ENCODE measurements at regions not wholly inside any gene's neighbourhood (a gene's known extent, or its start where the extent isn't known, plus 50 kb on each side); places are given as distances from the start of the nearest gene placed in this dataset.

DNA sequence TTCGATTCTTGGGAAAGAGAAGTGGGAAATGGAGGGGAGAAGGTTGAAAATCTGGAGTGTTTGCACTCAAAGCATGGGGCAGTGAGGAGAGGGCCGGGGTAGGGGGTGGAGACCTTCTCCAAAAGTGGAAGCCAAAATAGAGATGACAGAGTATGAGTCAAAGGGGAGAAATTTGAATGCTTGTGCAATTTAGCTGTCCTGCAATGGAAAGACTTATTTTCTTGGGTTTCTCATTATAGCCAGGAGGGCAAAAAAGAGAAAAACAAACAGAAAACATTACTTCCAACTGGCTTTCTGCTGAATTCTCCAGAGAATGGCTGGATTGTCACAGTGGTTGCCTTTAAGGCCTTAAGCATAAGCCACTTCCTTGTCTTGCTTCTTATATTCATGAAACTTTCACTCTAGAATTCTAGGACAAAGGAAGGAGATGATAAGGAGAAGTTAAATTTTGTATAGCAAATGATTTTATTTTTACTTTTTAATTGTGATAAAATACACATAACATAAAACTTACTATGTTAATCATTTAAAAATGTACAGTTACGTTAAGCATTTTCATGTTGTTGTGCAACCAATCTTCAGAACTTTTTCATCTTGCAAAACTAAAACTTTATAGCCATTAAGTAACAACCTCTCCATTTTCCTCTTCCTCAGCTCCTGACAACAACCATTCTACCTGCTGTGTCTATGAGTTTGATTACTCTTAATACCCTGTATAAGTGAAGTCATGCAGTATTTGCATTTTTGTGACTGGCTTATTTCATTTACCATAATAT lies 100.2 kb downstream of the GPR85 start:
- BruUV-seq (replicated peaks): no TSS peak
- Histone ChIP-seq H3K4me3 (ENCODE audit: low read depth, low read length, poor library complexity, severe bottlenecking) (no peak overlapping the region), H3K9me3 (ENCODE audit: low read depth, low read length, poor library complexity, severe bottlenecking) (no peaks in the 10 kb centered on the region), H3K27me3 (replicated peaks; ENCODE audit: insufficient read depth, low read depth, low read length, poor library complexity) (peaks cover 5% of the 10 kb centered on the region), H3K4me1 (ENCODE audit: insufficient read depth, low read length, poor library complexity, severe bottlenecking) (no peaks in the 10 kb centered on the region), H3K36me3 (ENCODE audit: insufficient read depth, low read length, poor library complexity, severe bottlenecking) (no peaks in the 10 kb centered on the region), H3K27ac (ENCODE audit: low read depth, low read length, poor library complexity, severe bottlenecking) (no peak overlapping the region)
- POLR2A ChIA-PET (ENCODE audit: low non-redundant PET): no interaction called here
- no peak for DNase-seq (ENCODE audit: low spot score)
- CTCF ChIA-PET: no interaction called here
- intact Hi-C loops (cut with micrococcal nuclease; ENCODE audit: unreplicated experiment): no loop called here
- TF ChIP-seq EZH2 (IDR thresholded peaks at IDR 0.05; ENCODE audit: borderline replicate concordance, low read depth, low read length, poor library complexity, severe bottlenecking): no peak

DNA sequence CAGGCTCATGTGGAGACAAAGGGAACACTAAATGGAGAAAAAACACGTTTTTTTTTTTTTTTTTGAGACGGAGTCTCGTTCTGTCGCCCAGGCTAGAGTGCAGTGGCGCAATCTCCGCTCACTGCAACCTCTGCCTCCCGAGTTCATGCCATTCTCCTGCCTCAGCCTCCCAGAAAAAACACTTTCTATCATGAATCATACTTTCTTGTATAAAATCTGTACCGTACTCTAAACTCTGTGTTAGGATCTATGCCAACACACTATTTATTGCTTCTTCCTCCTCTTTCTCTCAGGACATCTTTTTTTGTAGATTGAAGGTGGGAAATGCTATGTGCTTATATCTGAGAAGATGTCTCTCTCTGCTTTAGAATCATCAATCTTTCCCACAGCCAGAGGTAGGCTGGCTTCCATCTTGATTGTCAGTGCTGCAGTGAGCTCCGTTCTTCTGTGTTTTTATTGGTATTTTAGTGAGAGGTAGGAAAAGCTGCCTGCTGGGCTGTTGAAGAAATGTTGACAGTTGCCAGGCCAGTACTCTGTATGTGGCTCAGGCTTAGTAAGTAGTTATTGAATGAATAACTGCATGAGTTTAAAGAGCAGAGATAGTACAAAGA lies 101.1 kb downstream of the GPR85 start:
- TF ChIP-seq EZH2 (IDR thresholded peaks at IDR 0.05; ENCODE audit: borderline replicate concordance, low read depth, low read length, poor library complexity, severe bottlenecking): no peak
- TF ChIP-seq, protein P1, sequence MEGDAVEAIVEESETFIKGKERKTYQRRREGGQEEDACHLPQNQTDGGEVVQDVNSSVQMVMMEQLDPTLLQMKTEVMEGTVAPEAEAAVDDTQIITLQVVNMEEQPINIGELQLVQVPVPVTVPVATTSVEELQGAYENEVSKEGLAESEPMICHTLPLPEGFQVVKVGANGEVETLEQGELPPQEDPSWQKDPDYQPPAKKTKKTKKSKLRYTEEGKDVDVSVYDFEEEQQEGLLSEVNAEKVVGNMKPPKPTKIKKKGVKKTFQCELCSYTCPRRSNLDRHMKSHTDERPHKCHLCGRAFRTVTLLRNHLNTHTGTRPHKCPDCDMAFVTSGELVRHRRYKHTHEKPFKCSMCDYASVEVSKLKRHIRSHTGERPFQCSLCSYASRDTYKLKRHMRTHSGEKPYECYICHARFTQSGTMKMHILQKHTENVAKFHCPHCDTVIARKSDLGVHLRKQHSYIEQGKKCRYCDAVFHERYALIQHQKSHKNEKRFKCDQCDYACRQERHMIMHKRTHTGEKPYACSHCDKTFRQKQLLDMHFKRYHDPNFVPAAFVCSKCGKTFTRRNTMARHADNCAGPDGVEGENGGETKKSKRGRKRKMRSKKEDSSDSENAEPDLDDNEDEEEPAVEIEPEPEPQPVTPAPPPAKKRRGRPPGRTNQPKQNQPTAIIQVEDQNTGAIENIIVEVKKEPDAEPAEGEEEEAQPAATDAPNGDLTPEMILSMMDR (conservative IDR thresholded peaks at IDR 0.05; ENCODE audit: low read depth, low read length): no peak
- no peak overlapping the region for H3K4me3 ChIP-seq (ENCODE audit: low read depth, low read length, poor library complexity, severe bottlenecking)
- peaks cover 5% of the 10 kb centered on the region for H3K27me3 ChIP-seq (replicated peaks; ENCODE audit: insufficient read depth, low read depth, low read length, poor library complexity)
- POLR2A ChIA-PET (ENCODE audit: low non-redundant PET): no interaction called here
- intact Hi-C loops (cut with micrococcal nuclease; ENCODE audit: unreplicated experiment): no loop called here
- H3K36me3 ChIP-seq (ENCODE audit: insufficient read depth, low read length, poor library complexity, severe bottlenecking): no peaks in the 10 kb centered on the region
- H3K9me3 ChIP-seq (ENCODE audit: low read depth, low read length, poor library complexity, severe bottlenecking): no peaks in the 10 kb centered on the region
- H3K4me1 ChIP-seq (ENCODE audit: insufficient read depth, low read length, poor library complexity, severe bottlenecking): no peaks in the 10 kb centered on the region
- CTCF ChIA-PET: no interaction called here
- BruUV-seq (replicated peaks): no TSS peak
- H3K27ac ChIP-seq (ENCODE audit: low read depth, low read length, poor library complexity, severe bottlenecking): no peak overlapping the region
- peak; percentile 12 for DNase-seq (ENCODE audit: low spot score)

DNA sequence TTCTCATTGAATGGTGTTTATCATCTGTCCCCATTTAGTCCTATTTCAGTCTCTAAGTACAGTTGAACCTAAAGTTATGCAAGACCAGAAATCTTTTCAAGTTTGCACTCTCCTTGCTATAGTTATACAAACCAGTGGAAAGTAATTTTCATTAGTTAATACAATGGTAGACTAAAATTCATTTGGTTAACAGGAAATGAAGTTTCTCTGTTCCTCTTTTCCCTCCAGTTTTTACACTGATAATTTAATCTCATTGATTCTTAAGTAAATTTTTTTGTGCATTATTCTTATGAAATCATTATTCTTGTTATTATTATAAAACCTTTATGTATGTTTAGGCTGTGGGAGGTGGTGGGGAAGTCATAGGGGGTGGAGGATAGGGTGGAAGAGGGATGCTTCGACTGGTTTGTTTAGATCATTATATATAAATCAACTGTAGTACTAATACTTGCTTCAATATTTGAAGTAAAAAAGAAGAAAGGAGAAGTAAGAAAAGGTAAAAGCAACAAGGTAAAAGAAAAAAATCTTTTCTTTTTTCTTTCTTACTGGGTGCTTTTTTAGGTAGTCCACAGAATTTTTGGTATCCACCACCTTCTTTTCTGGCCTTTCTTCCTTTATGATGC lies 104.1 kb downstream of the GPR85 start:
- intact Hi-C loops (cut with micrococcal nuclease; ENCODE audit: unreplicated experiment): no loop called here
- H3K4me1 ChIP-seq (ENCODE audit: insufficient read depth, low read length, poor library complexity, severe bottlenecking): no peaks in the 10 kb centered on the region
- TF ChIP-seq, protein P1 (conservative IDR thresholded peaks at IDR 0.05; ENCODE audit: low read depth, low read length): no peak
- TF ChIP-seq EZH2 (IDR thresholded peaks at IDR 0.05; ENCODE audit: borderline replicate concordance, low read depth, low read length, poor library complexity, severe bottlenecking): no peak
- H3K9me3 ChIP-seq (ENCODE audit: low read depth, low read length, poor library complexity, severe bottlenecking): no peaks in the 10 kb centered on the region
- no TSS peak for BruUV-seq (replicated peaks)
- ChIA-PET CTCF (no interaction called here), POLR2A (ENCODE audit: low non-redundant PET) (no interaction called here)
- no peaks in the 10 kb centered on the region for H3K36me3 ChIP-seq (ENCODE audit: insufficient read depth, low read length, poor library complexity, severe bottlenecking)
- peaks cover 5% of the 10 kb centered on the region for H3K27me3 ChIP-seq (replicated peaks; ENCODE audit: insufficient read depth, low read depth, low read length, poor library complexity)
- no peak overlapping the region for H3K4me3 ChIP-seq (ENCODE audit: low read depth, low read length, poor library complexity, severe bottlenecking)
- no peak overlapping the region for H3K27ac ChIP-seq (ENCODE audit: low read depth, low read length, poor library complexity, severe bottlenecking)
- no peak for DNase-seq (ENCODE audit: low spot score)

All from A673 (cell line).